ENCODE measurements at regions not wholly inside any gene's neighbourhood (a gene's known extent, or its start where the extent isn't known, plus 50 kb on each side); places are given as distances from the start of the nearest gene placed in this dataset.

- TF ChIP-seq, protein P1, sequence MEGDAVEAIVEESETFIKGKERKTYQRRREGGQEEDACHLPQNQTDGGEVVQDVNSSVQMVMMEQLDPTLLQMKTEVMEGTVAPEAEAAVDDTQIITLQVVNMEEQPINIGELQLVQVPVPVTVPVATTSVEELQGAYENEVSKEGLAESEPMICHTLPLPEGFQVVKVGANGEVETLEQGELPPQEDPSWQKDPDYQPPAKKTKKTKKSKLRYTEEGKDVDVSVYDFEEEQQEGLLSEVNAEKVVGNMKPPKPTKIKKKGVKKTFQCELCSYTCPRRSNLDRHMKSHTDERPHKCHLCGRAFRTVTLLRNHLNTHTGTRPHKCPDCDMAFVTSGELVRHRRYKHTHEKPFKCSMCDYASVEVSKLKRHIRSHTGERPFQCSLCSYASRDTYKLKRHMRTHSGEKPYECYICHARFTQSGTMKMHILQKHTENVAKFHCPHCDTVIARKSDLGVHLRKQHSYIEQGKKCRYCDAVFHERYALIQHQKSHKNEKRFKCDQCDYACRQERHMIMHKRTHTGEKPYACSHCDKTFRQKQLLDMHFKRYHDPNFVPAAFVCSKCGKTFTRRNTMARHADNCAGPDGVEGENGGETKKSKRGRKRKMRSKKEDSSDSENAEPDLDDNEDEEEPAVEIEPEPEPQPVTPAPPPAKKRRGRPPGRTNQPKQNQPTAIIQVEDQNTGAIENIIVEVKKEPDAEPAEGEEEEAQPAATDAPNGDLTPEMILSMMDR (IDR thresholded peaks at IDR 0.05; ENCODE audit: borderline replicate concordance, control extremely low read depth, extremely low read depth, insufficient read depth, missing control alignments), result no peak
- in situ Hi-C loops (cut with MboI; ENCODE audit: low sequenced_read_pairs, unreplicated experiment), result no loop called here
- DNase-seq (ENCODE audit: low spot score), result no peak
Measured at GRCh38 chr4:3689576-3690550, 76.3 kb upstream of the ADRA2C start.

DNA sequence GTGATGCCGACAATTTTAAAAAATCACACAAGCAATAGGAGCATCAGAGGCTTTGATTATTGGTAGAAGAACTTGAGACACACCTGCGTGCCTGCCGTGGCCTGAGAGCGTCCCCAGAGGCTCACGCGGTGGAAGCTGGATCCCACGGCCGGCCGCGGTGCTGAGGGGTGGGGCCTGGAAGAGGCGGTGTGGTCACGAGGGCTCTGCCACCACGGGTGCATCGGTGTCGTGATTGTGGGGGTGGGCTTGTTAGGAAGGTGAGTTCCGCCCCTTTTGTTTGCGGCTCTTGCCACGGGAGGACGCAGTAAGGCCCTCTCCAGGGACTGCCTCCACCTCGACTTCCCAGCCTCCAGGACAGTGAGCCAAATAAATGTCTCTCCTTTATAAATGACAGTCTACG is 77.2 kb upstream of the ADRA2C start:
- no peak for DNase-seq (ENCODE audit: low spot score)
- in situ Hi-C loops (cut with MboI; ENCODE audit: low sequenced_read_pairs, unreplicated experiment), result no loop called here
- TF ChIP-seq, protein P1 (IDR thresholded peaks at IDR 0.05; ENCODE audit: borderline replicate concordance, control extremely low read depth, extremely low read depth, insufficient read depth, missing control alignments), result no peak

DNA sequence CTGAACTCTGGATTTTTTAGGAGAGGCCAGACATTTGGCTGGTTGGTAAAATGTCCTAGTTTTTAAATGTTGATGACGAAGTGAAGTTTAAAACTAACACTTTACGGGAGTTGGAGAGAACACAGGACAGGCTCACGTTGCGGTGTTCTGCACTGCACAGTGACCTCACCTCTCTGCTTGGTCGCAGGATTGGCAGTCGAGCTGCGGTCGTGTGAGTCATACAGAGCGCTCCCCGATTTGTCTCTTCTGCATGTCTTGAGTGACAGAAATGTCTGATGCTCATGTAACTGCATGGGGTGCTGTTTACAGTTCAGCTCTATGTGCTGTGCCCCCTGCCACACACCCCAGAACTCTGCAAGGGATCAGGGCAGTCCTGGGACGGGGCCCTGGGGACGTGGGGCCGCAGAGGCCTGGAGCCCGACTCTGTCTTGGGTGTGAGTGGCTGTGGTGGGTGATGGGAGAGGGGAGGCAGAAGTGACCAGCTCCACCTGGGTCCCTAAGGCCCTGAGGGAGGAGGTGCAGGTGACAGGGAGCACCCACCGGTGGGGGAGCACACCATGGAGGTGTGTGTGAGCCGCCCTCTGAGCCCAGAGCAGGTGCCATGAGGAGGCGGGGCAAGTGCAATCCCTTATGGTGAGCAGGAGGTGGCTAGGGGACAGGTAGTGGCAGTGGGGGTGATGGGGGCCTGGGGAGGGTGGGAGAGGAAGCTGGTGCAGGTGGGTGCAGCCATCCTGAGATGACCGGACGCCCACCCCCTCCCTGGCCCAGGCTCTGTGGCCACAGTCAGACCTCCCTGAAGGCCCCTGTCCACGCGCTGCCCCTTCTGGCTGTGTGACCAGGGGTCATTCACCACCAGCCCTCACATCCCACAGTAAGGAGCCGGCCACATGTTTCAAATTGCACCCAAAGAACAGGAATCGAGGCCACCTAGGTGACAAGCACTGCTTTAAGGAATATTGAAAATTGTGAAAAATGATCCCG is 77.9 kb upstream of the ADRA2C start:
- TF ChIP-seq, protein P1 (IDR thresholded peaks at IDR 0.05; ENCODE audit: borderline replicate concordance, control extremely low read depth, extremely low read depth, insufficient read depth, missing control alignments), result no peak
- in situ Hi-C loops (cut with MboI; ENCODE audit: low sequenced_read_pairs, unreplicated experiment), result no loop called here

GRCh38 chr4:3687538-3687937 is 78.6 kb upstream of the ADRA2C start:
- TF ChIP-seq, protein P1 (IDR thresholded peaks at IDR 0.05; ENCODE audit: borderline replicate concordance, control extremely low read depth, extremely low read depth, insufficient read depth, missing control alignments), result no peak
- no peak for DNase-seq (ENCODE audit: low spot score)
- in situ Hi-C loops (cut with MboI; ENCODE audit: low sequenced_read_pairs, unreplicated experiment), result no loop called here

More for the DNA sequence above, 77.9 kb upstream of the ADRA2C start:
- no peak for DNase-seq (ENCODE audit: low spot score)

GRCh38 chr4:3686753-3687152 is 79.4 kb upstream of the ADRA2C start:
- TF ChIP-seq, protein P1 (IDR thresholded peaks at IDR 0.05; ENCODE audit: borderline replicate concordance, control extremely low read depth, extremely low read depth, insufficient read depth, missing control alignments), result no peak
- no peak for DNase-seq (ENCODE audit: low spot score)
- in situ Hi-C loops (cut with MboI; ENCODE audit: low sequenced_read_pairs, unreplicated experiment), result no loop called here

DNA sequence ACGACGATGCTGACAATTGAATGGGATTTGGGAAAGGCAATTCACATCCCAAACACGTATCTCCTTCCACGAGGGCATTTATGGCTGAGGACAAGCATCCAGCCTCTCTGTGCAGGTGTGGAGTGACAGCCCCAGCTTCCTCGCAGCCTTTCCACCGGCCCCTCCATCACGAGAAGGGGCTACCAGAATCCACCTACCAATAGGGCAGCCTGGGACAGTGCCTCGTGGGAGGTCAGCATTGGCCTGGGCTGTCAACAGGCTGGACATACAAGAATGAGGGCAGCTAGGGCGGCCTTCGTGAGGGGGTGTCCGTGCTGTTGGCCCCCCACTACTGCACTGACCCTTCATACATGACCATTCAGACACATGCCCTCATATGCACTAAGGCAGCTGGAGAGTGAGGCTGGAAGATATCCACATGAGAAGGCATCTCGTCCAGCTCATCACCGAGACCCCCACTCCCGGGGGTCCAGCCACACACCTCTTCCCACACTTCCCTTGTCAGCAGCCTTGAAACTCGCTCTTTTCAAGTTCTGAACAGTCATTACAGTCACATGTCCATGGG is 81.0 kb upstream of the ADRA2C start:
- in situ Hi-C loops (cut with MboI; ENCODE audit: low sequenced_read_pairs, unreplicated experiment), result no loop called here
- TF ChIP-seq, protein P1 (IDR thresholded peaks at IDR 0.05; ENCODE audit: borderline replicate concordance, control extremely low read depth, extremely low read depth, insufficient read depth, missing control alignments), result no peak

More for the DNA sequence above, 81.0 kb upstream of the ADRA2C start:
- no peak for DNase-seq (ENCODE audit: low spot score)

Data from GM13976 (cell line).